GM10266 (cell line): ENCODE measurements at regions not wholly inside any gene's neighbourhood (a gene's known extent, or its start where the extent isn't known, plus 50 kb on each side); places are given as distances from the start of the nearest gene placed in this dataset.

Experiments used
- DNase-seq: peaks from one replicate; pipeline ENCODE4 v3.0.0; 2012; ENCODE audit errors: extremely low spot score
- CTCF ChIP-seq: IDR thresholded peaks from 2 replicates; pipeline ENCODE4 v1.5.1; 2012; ENCODE audit warnings: mild to moderate bottlenecking, low read depth; ENCODE audit not compliant: control insufficient read depth, insufficient read depth; ENCODE audit errors: missing control alignments

GRCh38 chr2:4838626-4839025 lies 853.6 kb upstream of the SOX11 start:
- DNase-seq = no peak
- TF ChIP-seq CTCF = no peak

- DNase-seq = no peak
- no peak for TF ChIP-seq CTCF
Observed at GRCh38 chr2:4840791-4841190, 851.4 kb upstream of the SOX11 start.

GRCh38 chr2:4844881-4845280 lies 847.3 kb upstream of the SOX11 start:
- DNase-seq = no peak
- TF ChIP-seq CTCF = no peak

- DNase-seq = no peak
- TF ChIP-seq CTCF = no peak
Observed at GRCh38 chr2:4862031-4862430, 830.2 kb upstream of the SOX11 start.

- no peak for DNase-seq
- no peak for TF ChIP-seq CTCF
Observed at GRCh38 chr2:4866198-4866597, 826.0 kb upstream of the SOX11 start.

- TF ChIP-seq CTCF = no peak
- DNase-seq = no peak
Observed at GRCh38 chr2:4868466-4868865, 823.7 kb upstream of the SOX11 start.

- TF ChIP-seq CTCF = no peak
- DNase-seq = no peak
Observed at GRCh38 chr2:4869154-4869553, 823.0 kb upstream of the SOX11 start.
